Gastrocnemius medialis (tissue), 4 donors: ENCODE measurements at regions not wholly inside any gene's neighbourhood (a gene's known extent, or its start where the extent isn't known, plus 50 kb on each side); places are given as distances from the start of the nearest gene placed in this dataset.

Experiments used
- ATAC-seq, 2 donors: fragments of 150-250 bp; one replicate each; pipeline ENCODE4 v1.9.1; 2016
- DNase-seq, 2 donors: peaks; one replicate each; pipeline ENCODE4 v3.0.0-alpha.2; 2019
- H3K27ac ChIP-seq, 4 donors: fragments of 200-600 bp; sonication (generic); 1 replicate in 1 of 4; 2 replicates in 3 of 4; pipeline ENCODE4 v1.5.1; 2016 to 2018; ENCODE audit warnings: mild to moderate bottlenecking in 2 of 4, moderate library complexity in 1 of 4
- H3K27me3 ChIP-seq, 3 donors: fragments of 200-600 bp; sonication (generic) in 2 of 3; 1 replicate in 1 of 3; 2 replicates in 2 of 3; pipeline versions ENCODE4 v1.5.1 to v1.6.0; 2016 to 2019; ENCODE audit warnings: mild to moderate bottlenecking in 1 of 3, moderate library complexity in 1 of 3
- H3K36me3 ChIP-seq, 2 donors: fragments of 200-600 bp; sonication (generic) in 1 of 2; one replicate each; pipeline ENCODE4 v1.5.1; 2017 to 2018
- H3K4me1 ChIP-seq, 2 donors: fragments of 200-600 bp; sonication (generic) in 1 of 2; one replicate each; pipeline ENCODE4 v1.5.1; 2016 to 2017; ENCODE audit warnings: mild to moderate bottlenecking in 2 of 2
- H3K4me3 ChIP-seq, 4 donors: fragments of 200-600 bp; sonication (generic) in 3 of 4; 1 replicate in 1 of 4; 2 replicates in 3 of 4; pipeline ENCODE4 v1.5.1; 2016 to 2019; ENCODE audit warnings: mild to moderate bottlenecking in 2 of 4
- H3K9me3 ChIP-seq, 3 donors: fragments of 200-600 bp; sonication (generic) in 2 of 3; 1 replicate in 1 of 3; 2 replicates in 2 of 3; pipeline ENCODE4 v1.5.1; 2016 to 2019
- CTCF ChIP-seq, 5 experiments: fragments of 450-650 bp in 3 of 5; fragments of 200-600 bp in 2 of 5; sonication (generic) in 2 of 5; IDR thresholded peaks in 4 of 5; conservative IDR thresholded peaks in 1 of 5; 1 replicate in 4 of 5; 2 replicates in 1 of 5; pipeline ENCODE4 v1.5.1; 2016 to 2019; ENCODE audit warnings: antibody characterized with exemption in 5 of 5, mild to moderate bottlenecking in 3 of 5, moderate library complexity in 3 of 5
- POLR2A ChIP-seq, 2 donors: fragments of 450-650 bp; IDR thresholded peaks; one replicate each; pipeline ENCODE4 v1.6.1; 2017; ENCODE audit warnings: antibody characterized with exemption in 2 of 2, mild to moderate bottlenecking in 2 of 2, moderate library complexity in 2 of 2
- in situ Hi-C, 4 donors: fragments of 200-750 bp; cut with MboI; loops; one replicate each; pipeline versions ENCODE4 v1.15.0 to v1.8.0; 2017; ENCODE audit warnings: low sequenced_read_pairs in 4 of 4
- intact Hi-C: fragments of 100-400 bp; cut with DNase I; formaldehyde crosslinking; loops from one replicate; pipeline ENCODE4 v1.15.1; 2023; ENCODE audit warnings: low total_unique reads

GRCh38 chr13:106098778-106099177 is 436.7 kb downstream of the EFNB2 start:
- no peaks in the 10 kb centered on the region for H3K36me3 ChIP-seq
- no peak for TF ChIP-seq POLR2A (IDR thresholded peaks at IDR 0.05)
- no peak for TF ChIP-seq CTCF (IDR thresholded peaks at IDR 0.05 in 4 of 5, conservative IDR thresholded peaks at IDR 0.05 in 1 of 5)
- no peaks in the 10 kb centered on the region for H3K9me3 ChIP-seq
- no peak overlapping the region for H3K27ac ChIP-seq
- DNase-seq (no peak), ATAC-seq (no peak)
- in situ Hi-C loops: no loop called here
- no peak overlapping the region for H3K4me3 ChIP-seq
- no peaks in the 10 kb centered on the region for H3K27me3 ChIP-seq
- intact Hi-C loops: no loop called here
- H3K4me1 ChIP-seq: no peaks in the 10 kb centered on the region

GRCh38 chr13:106096661-106097092 is 438.8 kb downstream of the EFNB2 start:
- no peak for TF ChIP-seq POLR2A (IDR thresholded peaks at IDR 0.05)
- TF ChIP-seq CTCF (IDR thresholded peaks at IDR 0.05 in 4 of 5, conservative IDR thresholded peaks at IDR 0.05 in 1 of 5): no peak
- intact Hi-C loops (no loop called here), in situ Hi-C loops (no loop called here)
- H3K27me3 ChIP-seq: no peaks in the 10 kb centered on the region
- no peak for ATAC-seq
- no peaks in the 10 kb centered on the region for H3K9me3 ChIP-seq
- no peaks in the 10 kb centered on the region for H3K4me1 ChIP-seq
- H3K36me3 ChIP-seq: no peaks in the 10 kb centered on the region
- H3K4me3 ChIP-seq: no peak overlapping the region
- no peak overlapping the region for H3K27ac ChIP-seq
- no peak for DNase-seq

GRCh38 chr13:106095919-106096318 is 439.5 kb downstream of the EFNB2 start:
- H3K4me1 ChIP-seq: no peaks in the 10 kb centered on the region
- DNase-seq: no peak
- no peak for ATAC-seq
- no peak overlapping the region for H3K27ac ChIP-seq
- H3K9me3 ChIP-seq: no peaks in the 10 kb centered on the region
- intact Hi-C loops: no loop called here
- no peak overlapping the region for H3K4me3 ChIP-seq
- no peak for TF ChIP-seq CTCF (IDR thresholded peaks at IDR 0.05 in 4 of 5, conservative IDR thresholded peaks at IDR 0.05 in 1 of 5)
- no peaks in the 10 kb centered on the region for H3K27me3 ChIP-seq
- no peaks in the 10 kb centered on the region for H3K36me3 ChIP-seq
- in situ Hi-C loops: no loop called here

GRCh38 chr13:106095406-106095805 is 440.1 kb downstream of the EFNB2 start:
- Histone ChIP-seq H3K27ac (no peak overlapping the region), H3K9me3 (no peaks in the 10 kb centered on the region), H3K4me3 (no peak overlapping the region), H3K36me3 (no peaks in the 10 kb centered on the region), H3K27me3 (no peaks in the 10 kb centered on the region), H3K4me1 (no peaks in the 10 kb centered on the region)
- intact Hi-C loops (no loop called here), in situ Hi-C loops (no loop called here)
- ATAC-seq (no peak), DNase-seq (no peak)
- TF ChIP-seq POLR2A (IDR thresholded peaks at IDR 0.05): no peak
- TF ChIP-seq CTCF (IDR thresholded peaks at IDR 0.05 in 4 of 5, conservative IDR thresholded peaks at IDR 0.05 in 1 of 5): no peak

- TF ChIP-seq POLR2A (IDR thresholded peaks at IDR 0.05) (no peak), CTCF (IDR thresholded peaks at IDR 0.05 in 4 of 5, conservative IDR thresholded peaks at IDR 0.05 in 1 of 5) (no peak)
- intact Hi-C loops (no loop called here), in situ Hi-C loops (no loop called here)
- H3K36me3 ChIP-seq: no peaks in the 10 kb centered on the region
- no peak overlapping the region for H3K4me3 ChIP-seq
- H3K4me1 ChIP-seq: no peaks in the 10 kb centered on the region
- H3K27ac ChIP-seq: no peak overlapping the region
- ATAC-seq (no peak), DNase-seq (no peak)
- no peaks in the 10 kb centered on the region for H3K9me3 ChIP-seq
- no peaks in the 10 kb centered on the region for H3K27me3 ChIP-seq
Observed at GRCh38 chr13:106090001-106090400, 445.5 kb downstream of the EFNB2 start.
